ENCODE measurements at regions not wholly inside any gene's neighbourhood (a gene's known extent, or its start where the extent isn't known, plus 50 kb on each side); places are given as distances from the start of the nearest gene placed in this dataset.

DNA sequence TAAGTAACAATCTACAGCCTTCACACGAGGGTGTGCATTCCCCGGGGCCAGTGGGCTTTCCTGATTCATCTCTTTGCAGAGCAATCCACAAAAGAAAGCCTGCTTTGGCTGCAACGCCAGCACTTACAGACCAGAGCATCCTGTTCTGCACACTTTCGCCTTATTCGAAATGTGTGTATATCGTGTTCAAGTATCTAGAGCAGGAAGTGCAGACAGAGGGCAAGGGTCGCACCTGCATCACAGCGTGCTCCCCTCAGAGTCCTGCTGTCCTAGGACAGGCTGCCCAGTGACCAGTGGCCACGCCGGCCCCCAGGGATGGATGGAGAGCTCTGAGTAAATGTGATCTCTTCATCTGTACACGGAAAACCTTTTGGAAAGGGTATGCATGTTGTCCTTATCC is 264.3 kb downstream of the ZNF516 start:
- no peaks in the 10 kb centered on the region for H3K36me3 ChIP-seq (ENCODE audit: insufficient read depth, low read length)
- no peaks in the 10 kb centered on the region for H3K4me1 ChIP-seq (ENCODE audit: control insufficient read depth, insufficient read depth, low read length, unreplicated experiment)
- H3K27me3 ChIP-seq (ENCODE audit: insufficient read depth, low read length), result 0 out of 2 replicates have a peak, but pooled peaks cover 4% of the 10 kb centered on the region
- no peaks in the 10 kb centered on the region for H3K79me2 ChIP-seq (ENCODE audit: control insufficient read depth, insufficient read depth, low read length, unreplicated experiment)
- no peak overlapping the region for H2AFZ ChIP-seq (ENCODE audit: low read length, unreplicated experiment)
- H3K4me3 ChIP-seq (ENCODE audit: low read depth, low read length), result no peak overlapping the region
- H3K27ac ChIP-seq (ENCODE audit: low read depth, low read length), result no peak overlapping the region

DNA sequence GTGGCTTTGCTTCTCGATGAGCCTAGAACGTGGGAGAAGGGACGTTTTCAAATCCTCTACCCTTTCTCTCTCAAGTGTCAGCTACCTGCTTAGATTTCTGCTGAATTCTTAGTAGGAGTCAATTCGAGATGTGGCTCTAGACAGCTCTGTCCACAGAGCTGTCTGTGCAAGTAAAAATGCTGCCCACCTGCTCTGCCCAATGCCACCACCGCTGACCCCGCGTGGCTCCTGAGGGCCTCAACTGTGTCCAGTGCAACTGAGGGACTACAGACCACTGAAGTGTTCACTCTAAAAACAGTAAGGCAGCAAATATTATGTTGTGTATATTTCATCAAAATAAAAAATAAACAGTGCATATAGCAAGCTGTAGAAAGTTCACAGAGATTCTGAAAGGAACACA is 266.3 kb downstream of the ZNF516 start:
- Histone ChIP-seq H3K4me1 (ENCODE audit: control insufficient read depth, insufficient read depth, low read length, unreplicated experiment) (no peaks in the 10 kb centered on the region), H3K27ac (ENCODE audit: low read depth, low read length) (no peak overlapping the region), H2AFZ (ENCODE audit: low read length, unreplicated experiment) (no peak overlapping the region), H3K4me3 (ENCODE audit: low read depth, low read length) (no peak overlapping the region), H3K27me3 (ENCODE audit: insufficient read depth, low read length) (no peaks in the 10 kb centered on the region), H3K79me2 (ENCODE audit: control insufficient read depth, insufficient read depth, low read length, unreplicated experiment) (no peaks in the 10 kb centered on the region), H3K36me3 (ENCODE audit: insufficient read depth, low read length) (no peaks in the 10 kb centered on the region)

DNA sequence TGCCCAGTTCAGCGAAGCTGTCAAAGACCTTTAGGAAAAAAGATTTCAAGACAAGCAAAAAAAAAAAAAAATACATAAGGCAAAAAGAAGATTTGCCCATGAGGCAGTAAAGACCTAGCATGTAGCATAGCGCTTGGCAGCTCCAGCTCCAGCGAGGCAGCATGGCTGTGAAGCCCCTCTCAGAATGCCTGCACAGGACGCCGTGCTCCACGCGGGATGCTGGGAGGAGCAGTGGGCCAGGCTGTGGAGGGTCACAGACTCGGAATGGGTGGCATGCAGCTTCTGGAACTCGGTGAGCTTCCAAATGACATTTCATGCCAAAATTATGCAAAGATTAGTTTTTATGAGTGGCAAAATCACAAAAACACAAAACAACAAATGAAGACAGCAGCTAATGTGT is 267.3 kb downstream of the ZNF516 start:
- no peaks in the 10 kb centered on the region for H3K79me2 ChIP-seq (ENCODE audit: control insufficient read depth, insufficient read depth, low read length, unreplicated experiment)
- H3K4me3 ChIP-seq (ENCODE audit: low read depth, low read length), result no peak overlapping the region
- no peaks in the 10 kb centered on the region for H3K4me1 ChIP-seq (ENCODE audit: control insufficient read depth, insufficient read depth, low read length, unreplicated experiment)
- no peaks in the 10 kb centered on the region for H3K27me3 ChIP-seq (ENCODE audit: insufficient read depth, low read length)
- H2AFZ ChIP-seq (ENCODE audit: low read length, unreplicated experiment), result no peak overlapping the region
- no peak overlapping the region for H3K27ac ChIP-seq (ENCODE audit: low read depth, low read length)
- no peaks in the 10 kb centered on the region for H3K36me3 ChIP-seq (ENCODE audit: insufficient read depth, low read length)

DNA sequence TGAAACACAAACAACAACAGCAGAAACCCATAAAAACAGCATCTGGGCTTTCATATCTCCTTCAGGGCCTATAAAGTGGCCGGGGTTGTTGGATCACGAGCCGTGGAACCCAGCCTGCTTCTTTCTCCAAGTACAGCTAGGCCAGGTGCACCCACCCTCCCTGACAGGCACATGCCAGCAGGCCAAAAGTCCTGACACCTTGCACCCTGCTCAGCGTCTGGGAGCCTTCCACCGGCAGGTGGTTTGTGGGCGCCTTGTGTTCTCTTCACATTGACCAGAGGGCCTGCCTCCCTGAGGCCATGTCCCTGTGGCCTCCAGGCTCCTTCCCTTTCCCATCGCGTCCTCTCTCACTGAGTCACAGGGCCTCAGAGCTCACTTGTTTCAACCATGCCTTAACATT is 271.6 kb downstream of the ZNF516 start:
- Histone ChIP-seq H3K4me1 (ENCODE audit: control insufficient read depth, insufficient read depth, low read length, unreplicated experiment) (no peaks in the 10 kb centered on the region), H3K36me3 (ENCODE audit: insufficient read depth, low read length) (no peaks in the 10 kb centered on the region), H3K4me3 (ENCODE audit: low read depth, low read length) (no peak overlapping the region), H3K27me3 (ENCODE audit: insufficient read depth, low read length) (no peaks in the 10 kb centered on the region), H3K79me2 (ENCODE audit: control insufficient read depth, insufficient read depth, low read length, unreplicated experiment) (no peaks in the 10 kb centered on the region), H2AFZ (ENCODE audit: low read length, unreplicated experiment) (no peak overlapping the region), H3K27ac (ENCODE audit: low read depth, low read length) (no peak overlapping the region)

DNA sequence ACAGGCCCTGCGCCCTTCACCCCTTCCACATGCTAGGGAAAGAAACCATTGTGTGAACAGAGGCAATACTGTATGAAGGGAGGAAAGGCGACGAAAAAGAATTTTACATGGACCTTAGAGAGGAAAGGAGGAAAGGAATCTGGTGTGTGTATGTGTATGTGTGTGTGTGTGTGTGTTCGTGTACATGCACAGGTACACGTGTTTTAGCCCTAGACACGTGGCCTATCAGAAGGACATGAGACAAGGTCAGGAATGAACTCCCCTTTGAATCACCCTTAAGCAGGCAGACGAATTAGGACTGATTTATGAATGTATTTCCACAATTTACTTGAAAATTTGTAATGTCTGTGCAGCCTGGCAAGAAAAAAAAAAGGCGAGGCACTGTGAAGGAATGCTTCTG is 276.0 kb downstream of the ZNF516 start:
- no peak overlapping the region for H3K4me3 ChIP-seq (ENCODE audit: low read depth, low read length)
- no peaks in the 10 kb centered on the region for H3K36me3 ChIP-seq (ENCODE audit: insufficient read depth, low read length)
- no peaks in the 10 kb centered on the region for H3K27me3 ChIP-seq (ENCODE audit: insufficient read depth, low read length)
- no peaks in the 10 kb centered on the region for H3K4me1 ChIP-seq (ENCODE audit: control insufficient read depth, insufficient read depth, low read length, unreplicated experiment)
- H3K79me2 ChIP-seq (ENCODE audit: control insufficient read depth, insufficient read depth, low read length, unreplicated experiment), result no peaks in the 10 kb centered on the region
- no peak overlapping the region for H2AFZ ChIP-seq (ENCODE audit: low read length, unreplicated experiment)
- no peak overlapping the region for H3K27ac ChIP-seq (ENCODE audit: low read depth, low read length)

DNA sequence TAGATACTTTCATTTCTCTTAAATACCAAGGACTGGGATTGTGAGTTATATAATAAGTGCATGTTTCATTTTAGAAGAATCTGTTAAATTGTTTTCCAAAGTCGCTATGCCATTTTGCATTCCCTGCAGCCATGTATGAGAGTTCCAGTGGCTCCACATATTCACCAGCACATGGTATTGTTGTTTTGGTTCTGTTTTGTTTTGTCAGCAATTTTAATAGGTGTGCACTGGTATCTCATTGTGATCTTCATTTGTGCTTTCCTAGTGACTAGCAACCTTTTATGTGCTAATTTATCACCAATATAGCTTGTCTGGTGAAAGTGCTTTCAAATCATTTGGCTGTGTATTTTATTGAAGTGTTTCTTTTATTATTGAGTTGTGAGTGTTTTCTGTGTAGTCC is 278.9 kb downstream of the ZNF516 start:
- H3K27me3 ChIP-seq (ENCODE audit: insufficient read depth, low read length), result no peaks in the 10 kb centered on the region
- no peak overlapping the region for H2AFZ ChIP-seq (ENCODE audit: low read length, unreplicated experiment)
- no peaks in the 10 kb centered on the region for H3K79me2 ChIP-seq (ENCODE audit: control insufficient read depth, insufficient read depth, low read length, unreplicated experiment)

DNA sequence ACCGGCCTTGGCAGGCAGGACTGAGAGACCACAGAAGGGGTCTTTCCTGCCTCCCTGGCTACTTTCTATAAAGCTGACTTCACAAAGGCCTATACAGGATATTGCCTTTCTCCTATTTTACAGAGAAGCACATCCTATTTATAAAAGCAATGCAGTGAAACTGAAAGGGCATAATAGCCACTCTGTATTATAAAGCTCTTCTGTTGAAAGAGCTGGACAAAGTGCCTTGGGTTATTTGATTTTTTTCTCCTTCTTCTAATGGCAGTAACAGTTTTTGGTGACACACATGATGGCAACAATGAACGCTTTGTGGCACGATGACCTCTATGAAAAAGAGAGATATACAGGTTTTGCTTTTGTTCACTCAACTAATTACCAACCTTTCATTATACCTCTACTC is 281.1 kb downstream of the ZNF516 start:
- H3K27me3 ChIP-seq (ENCODE audit: insufficient read depth, low read length), result no peaks in the 10 kb centered on the region
- no peaks in the 10 kb centered on the region for H3K36me3 ChIP-seq (ENCODE audit: insufficient read depth, low read length)
- no peaks in the 10 kb centered on the region for H3K4me1 ChIP-seq (ENCODE audit: control insufficient read depth, insufficient read depth, low read length, unreplicated experiment)
- H3K79me2 ChIP-seq (ENCODE audit: control insufficient read depth, insufficient read depth, low read length, unreplicated experiment), result no peaks in the 10 kb centered on the region
- H2AFZ ChIP-seq (ENCODE audit: low read length, unreplicated experiment), result no peak overlapping the region
- no peak overlapping the region for H3K4me3 ChIP-seq (ENCODE audit: low read depth, low read length)
- H3K27ac ChIP-seq (ENCODE audit: low read depth, low read length), result no peak overlapping the region

More for the DNA sequence above, 278.9 kb downstream of the ZNF516 start:
- no peaks in the 10 kb centered on the region for H3K36me3 ChIP-seq (ENCODE audit: insufficient read depth, low read length)
- no peak overlapping the region for H3K4me3 ChIP-seq (ENCODE audit: low read depth, low read length)
- no peaks in the 10 kb centered on the region for H3K4me1 ChIP-seq (ENCODE audit: control insufficient read depth, insufficient read depth, low read length, unreplicated experiment)
- H3K27ac ChIP-seq (ENCODE audit: low read depth, low read length), result no peak overlapping the region

DNA sequence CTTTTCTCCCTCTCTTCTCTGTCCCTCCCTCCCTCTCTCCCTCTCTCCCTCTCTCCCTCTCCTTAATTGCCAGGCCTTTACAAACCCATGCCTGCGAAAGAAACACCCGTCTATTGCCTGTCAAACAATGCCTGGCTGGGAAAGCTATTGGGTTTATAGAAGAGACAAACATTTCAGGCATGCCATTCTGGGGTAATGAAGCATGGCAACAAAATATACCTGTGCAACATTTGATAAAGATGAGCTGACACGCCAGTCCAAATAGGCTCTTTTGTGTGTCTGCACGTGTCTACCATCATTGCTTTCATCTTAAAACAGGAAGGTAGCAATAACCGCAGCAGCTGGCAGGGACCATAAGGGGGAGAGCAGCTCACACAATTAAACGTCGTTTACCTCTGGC is 282.1 kb downstream of the ZNF516 start:
- Histone ChIP-seq H3K36me3 (ENCODE audit: insufficient read depth, low read length) (no peaks in the 10 kb centered on the region), H3K27ac (ENCODE audit: low read depth, low read length) (no peak overlapping the region), H3K4me1 (ENCODE audit: control insufficient read depth, insufficient read depth, low read length, unreplicated experiment) (no peaks in the 10 kb centered on the region), H2AFZ (ENCODE audit: low read length, unreplicated experiment) (no peak overlapping the region), H3K27me3 (ENCODE audit: insufficient read depth, low read length) (no peaks in the 10 kb centered on the region), H3K79me2 (ENCODE audit: control insufficient read depth, insufficient read depth, low read length, unreplicated experiment) (no peaks in the 10 kb centered on the region), H3K4me3 (ENCODE audit: low read depth, low read length) (no peak overlapping the region)

DNA sequence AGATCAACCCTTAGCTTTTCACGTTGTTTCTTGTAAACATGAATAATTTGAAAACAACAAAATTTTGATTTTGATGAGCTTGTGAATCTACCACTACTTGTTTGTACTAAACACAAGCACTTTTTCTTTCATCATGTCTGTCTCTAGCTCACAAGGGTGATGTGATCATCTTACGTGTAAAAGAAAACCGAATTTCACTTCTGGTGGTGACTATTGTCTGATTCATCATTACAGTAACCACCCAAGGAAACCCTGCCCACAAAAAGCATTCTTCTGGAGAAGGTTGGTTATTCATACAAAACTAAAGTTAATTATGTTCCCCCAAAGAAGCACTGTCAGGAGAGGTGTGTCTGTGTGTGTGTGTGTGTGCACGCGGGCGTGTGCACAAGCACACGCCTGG is 285.4 kb downstream of the ZNF516 start:
- no peaks in the 10 kb centered on the region for H3K4me1 ChIP-seq (ENCODE audit: control insufficient read depth, insufficient read depth, low read length, unreplicated experiment)
- H3K4me3 ChIP-seq (ENCODE audit: low read depth, low read length), result no peak overlapping the region
- no peak overlapping the region for H2AFZ ChIP-seq (ENCODE audit: low read length, unreplicated experiment)
- H3K27ac ChIP-seq (ENCODE audit: low read depth, low read length), result no peak overlapping the region
- no peaks in the 10 kb centered on the region for H3K79me2 ChIP-seq (ENCODE audit: control insufficient read depth, insufficient read depth, low read length, unreplicated experiment)
- H3K36me3 ChIP-seq (ENCODE audit: insufficient read depth, low read length), result no peaks in the 10 kb centered on the region
- no peaks in the 10 kb centered on the region for H3K27me3 ChIP-seq (ENCODE audit: insufficient read depth, low read length)

DNA sequence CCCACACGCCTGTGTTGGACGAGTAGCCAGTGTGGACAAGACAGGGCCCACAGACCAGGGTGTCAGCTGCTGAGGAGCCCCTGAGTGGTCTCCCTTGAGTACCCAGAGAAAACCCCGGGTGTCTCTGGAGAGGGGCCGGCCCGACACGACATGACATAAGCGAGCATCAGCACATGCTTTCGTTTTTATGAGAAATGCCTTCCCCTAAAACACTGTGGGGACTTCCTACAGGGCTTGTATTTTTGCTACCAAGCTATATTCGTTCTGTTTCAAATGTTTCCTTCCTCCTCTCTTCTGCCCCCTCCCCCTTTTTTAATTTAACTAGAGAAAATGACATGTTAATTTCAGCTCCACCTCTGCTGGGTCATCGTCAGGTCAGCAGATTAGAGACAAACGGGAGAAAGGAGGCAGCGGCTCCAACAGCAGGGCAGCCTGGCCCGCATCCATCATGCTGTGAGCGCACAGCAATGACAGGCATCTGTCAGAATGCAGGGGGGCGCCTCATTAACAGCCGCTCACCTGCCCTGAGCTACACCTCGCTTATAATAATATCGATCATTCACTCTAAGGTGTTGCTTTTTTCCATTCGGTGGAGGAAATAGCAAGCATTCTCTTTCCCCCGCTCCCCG is 286.2 kb downstream of the ZNF516 start:
- Histone ChIP-seq H3K27me3 (ENCODE audit: insufficient read depth, low read length) (no peaks in the 10 kb centered on the region), H3K27ac (ENCODE audit: low read depth, low read length) (no peak overlapping the region), H3K36me3 (ENCODE audit: insufficient read depth, low read length) (no peaks in the 10 kb centered on the region), H2AFZ (ENCODE audit: low read length, unreplicated experiment) (no peak overlapping the region), H3K4me1 (ENCODE audit: control insufficient read depth, insufficient read depth, low read length, unreplicated experiment) (no peaks in the 10 kb centered on the region), H3K4me3 (ENCODE audit: low read depth, low read length) (no peak overlapping the region), H3K79me2 (ENCODE audit: control insufficient read depth, insufficient read depth, low read length, unreplicated experiment) (no peaks in the 10 kb centered on the region)

DNA sequence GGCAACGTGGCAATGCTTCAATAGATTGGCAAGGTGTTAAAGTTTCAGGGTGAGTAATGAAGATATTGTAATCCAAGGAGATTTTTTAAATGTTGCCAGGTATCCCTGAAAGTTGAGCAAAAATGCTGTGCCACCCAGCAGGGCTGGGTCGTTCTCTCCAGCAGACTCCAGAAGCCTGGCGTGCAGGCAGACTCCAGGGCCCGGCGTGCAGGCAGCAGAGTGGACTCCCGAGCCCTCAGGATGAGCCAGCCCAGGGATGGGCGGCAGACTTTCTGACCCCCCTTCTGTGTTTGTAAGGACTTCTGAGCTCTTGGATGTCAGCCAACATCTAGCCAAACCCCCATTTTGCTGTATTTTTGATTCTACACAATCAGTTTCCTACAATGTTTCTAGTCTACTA is 289.1 kb downstream of the ZNF516 start:
- Histone ChIP-seq H3K4me1 (ENCODE audit: control insufficient read depth, insufficient read depth, low read length, unreplicated experiment) (no peaks in the 10 kb centered on the region), H3K27ac (ENCODE audit: low read depth, low read length) (no peak overlapping the region), H3K27me3 (ENCODE audit: insufficient read depth, low read length) (no peaks in the 10 kb centered on the region), H3K36me3 (ENCODE audit: insufficient read depth, low read length) (no peaks in the 10 kb centered on the region), H2AFZ (ENCODE audit: low read length, unreplicated experiment) (no peak overlapping the region), H3K4me3 (ENCODE audit: low read depth, low read length) (no peak overlapping the region), H3K79me2 (ENCODE audit: control insufficient read depth, insufficient read depth, low read length, unreplicated experiment) (no peaks in the 10 kb centered on the region)

All from ACC112 (cell line).